Cardiac muscle cell (in vitro differentiated cells and primary cell): ENCODE measurements at regions not wholly inside any gene's neighbourhood (a gene's known extent, or its start where the extent isn't known, plus 50 kb on each side); places are given as distances from the start of the nearest gene placed in this dataset.

Experiments used
- DNase-seq, 2 donors: peaks; one replicate each; pipeline versions ENCODE4 v3.0.0 to v3.0.0-alpha.2; 2010 to 2017; ENCODE audit warnings: low read depth in 1 of 2, low spot score in 1 of 2
- H3K27ac ChIP-seq: fragments of 200-600 bp; sonication (generic); 2 replicates; pipeline ENCODE4 v1.5.1; 2016
- H3K27me3 ChIP-seq: fragments of 200-600 bp; sonication (generic); 2 replicates; pipeline ENCODE4 v1.6.0; 2016; ENCODE audit warnings: control low read depth
- H3K36me3 ChIP-seq: fragments of 200-600 bp; sonication (generic); 2 replicates; pipeline ENCODE4 v1.5.1; 2016; ENCODE audit warnings: control low read depth
- H3K4me1 ChIP-seq: fragments of 200-600 bp; sonication (generic); 2 replicates; pipeline ENCODE4 v1.8.1; 2017; ENCODE audit warnings: low read depth, mild to moderate bottlenecking, mixed run types
- H3K4me3 ChIP-seq: fragments of 200-600 bp; sonication (generic); 2 replicates; pipeline ENCODE4 v1.5.1; 2016; ENCODE audit warnings: mild to moderate bottlenecking
- H3K9me3 ChIP-seq: fragments of 200-600 bp; sonication (generic); 2 replicates; pipeline ENCODE4 v1.5.1; 2017; ENCODE audit warnings: low read depth, mild to moderate bottlenecking, control low read depth
- TF ChIP-seq, protein P1 (sequence below): IDR thresholded peaks from 2 replicates; pipeline ENCODE4 v1.5.1; 2012; ENCODE audit warnings: low read depth, mild to moderate bottlenecking, low read length

DNA sequence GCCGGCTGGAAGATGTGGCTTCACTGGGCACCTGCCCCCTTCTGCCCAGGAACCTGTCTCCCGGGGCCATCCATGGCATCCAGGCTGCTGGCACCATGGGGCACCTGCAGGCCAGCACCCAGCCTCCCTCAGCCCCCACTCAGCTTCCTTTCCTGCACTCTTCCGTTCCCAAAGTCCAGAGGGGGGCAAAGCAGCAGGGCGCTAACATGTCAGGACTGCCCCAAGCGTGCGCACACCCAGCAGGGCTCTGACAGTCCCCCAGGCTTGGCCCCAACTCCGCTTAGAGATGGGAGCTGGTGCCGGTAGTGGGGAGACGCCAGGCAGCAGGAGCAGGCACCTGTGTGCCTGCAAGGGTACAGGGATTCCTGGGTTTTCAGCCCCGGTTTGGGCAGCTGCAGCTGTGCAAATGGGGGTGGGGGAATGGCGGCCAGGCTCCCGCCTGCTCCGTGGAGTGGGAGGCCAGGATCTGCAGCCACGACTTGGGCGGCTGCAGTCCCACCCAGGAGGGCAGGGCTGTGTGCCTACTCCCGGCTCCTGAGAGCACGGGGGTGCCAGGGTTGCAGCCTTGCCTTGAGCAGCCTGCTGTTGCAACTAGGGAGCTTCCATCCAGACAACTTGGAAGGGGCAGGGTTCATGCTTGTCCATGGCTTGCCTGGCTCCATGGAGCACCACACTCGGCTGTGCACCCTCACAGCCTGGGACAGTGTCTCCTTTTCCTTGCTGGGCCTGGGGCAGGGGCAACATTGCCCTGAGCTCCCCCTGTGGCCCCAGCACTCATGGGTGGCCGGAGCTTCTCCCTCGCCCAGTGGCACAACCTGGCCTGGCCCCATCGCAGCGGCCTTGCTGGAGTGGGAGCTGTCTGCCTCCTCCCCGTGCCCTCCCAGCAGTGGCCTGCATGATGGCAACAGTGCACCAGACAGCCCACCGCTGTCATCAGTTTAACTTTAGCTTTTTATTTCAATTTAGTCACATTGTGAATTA, 561.1 kb downstream of the MTRR start:
- Histone ChIP-seq H3K36me3 (no peaks in the 10 kb centered on the region), H3K9me3 (no peaks in the 10 kb centered on the region), H3K4me3 (no peak overlapping the region), H3K27ac (no peak overlapping the region), H3K4me1 (no peaks in the 10 kb centered on the region), H3K27me3 (no peaks in the 10 kb centered on the region)
- TF ChIP-seq, protein P1, sequence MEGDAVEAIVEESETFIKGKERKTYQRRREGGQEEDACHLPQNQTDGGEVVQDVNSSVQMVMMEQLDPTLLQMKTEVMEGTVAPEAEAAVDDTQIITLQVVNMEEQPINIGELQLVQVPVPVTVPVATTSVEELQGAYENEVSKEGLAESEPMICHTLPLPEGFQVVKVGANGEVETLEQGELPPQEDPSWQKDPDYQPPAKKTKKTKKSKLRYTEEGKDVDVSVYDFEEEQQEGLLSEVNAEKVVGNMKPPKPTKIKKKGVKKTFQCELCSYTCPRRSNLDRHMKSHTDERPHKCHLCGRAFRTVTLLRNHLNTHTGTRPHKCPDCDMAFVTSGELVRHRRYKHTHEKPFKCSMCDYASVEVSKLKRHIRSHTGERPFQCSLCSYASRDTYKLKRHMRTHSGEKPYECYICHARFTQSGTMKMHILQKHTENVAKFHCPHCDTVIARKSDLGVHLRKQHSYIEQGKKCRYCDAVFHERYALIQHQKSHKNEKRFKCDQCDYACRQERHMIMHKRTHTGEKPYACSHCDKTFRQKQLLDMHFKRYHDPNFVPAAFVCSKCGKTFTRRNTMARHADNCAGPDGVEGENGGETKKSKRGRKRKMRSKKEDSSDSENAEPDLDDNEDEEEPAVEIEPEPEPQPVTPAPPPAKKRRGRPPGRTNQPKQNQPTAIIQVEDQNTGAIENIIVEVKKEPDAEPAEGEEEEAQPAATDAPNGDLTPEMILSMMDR: no peak
- DNase-seq: no peak

DNA sequence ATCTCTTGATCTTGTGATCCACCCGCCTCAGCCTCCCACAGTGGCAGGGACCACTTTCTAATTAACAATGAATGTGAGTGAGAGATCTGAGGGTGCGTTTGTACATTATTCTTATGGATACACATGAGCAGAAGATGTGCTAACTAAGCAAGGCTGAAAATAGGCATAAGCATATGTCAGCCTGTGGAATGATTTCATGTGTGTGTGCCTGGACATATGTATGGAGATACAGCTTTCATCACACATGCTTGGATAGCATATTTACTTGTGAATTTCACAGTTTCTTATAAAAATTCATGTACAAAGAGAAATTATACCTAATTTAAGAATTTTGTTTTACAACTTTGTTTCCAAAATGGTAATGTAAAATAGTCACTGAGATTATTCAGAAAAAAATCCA, 565.6 kb downstream of the MTRR start:
- Histone ChIP-seq H3K4me3 (no peak overlapping the region), H3K27me3 (no peaks in the 10 kb centered on the region), H3K4me1 (no peaks in the 10 kb centered on the region), H3K9me3 (no peaks in the 10 kb centered on the region), H3K27ac (no peak overlapping the region), H3K36me3 (no peaks in the 10 kb centered on the region)
- TF ChIP-seq, protein P1: no peak
- no peak for DNase-seq

DNA sequence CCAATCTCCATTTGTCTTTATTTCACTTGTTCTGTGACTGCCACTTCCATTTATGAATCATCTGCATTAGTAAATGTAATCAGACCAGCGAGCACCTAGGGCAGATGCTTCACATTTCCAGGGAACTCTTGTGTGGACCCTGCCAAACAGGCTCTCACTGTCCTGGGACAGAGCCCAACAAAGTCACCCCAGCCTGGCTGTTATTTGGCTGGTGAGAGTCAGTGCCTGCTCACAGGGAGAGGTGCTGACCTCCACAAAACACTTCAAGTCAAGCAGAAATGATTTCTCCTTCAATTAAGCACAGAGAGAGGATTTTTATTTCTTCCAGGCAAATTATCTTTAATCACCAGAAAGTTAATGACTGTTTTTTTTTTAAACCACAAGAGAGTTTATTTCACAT, 568.0 kb downstream of the MTRR start:
- no peak for DNase-seq
- Histone ChIP-seq H3K36me3 (no peaks in the 10 kb centered on the region), H3K27me3 (no peaks in the 10 kb centered on the region), H3K27ac (no peak overlapping the region), H3K4me3 (no peak overlapping the region), H3K4me1 (no peaks in the 10 kb centered on the region), H3K9me3 (no peaks in the 10 kb centered on the region)
- TF ChIP-seq, protein P1: no peak

DNA sequence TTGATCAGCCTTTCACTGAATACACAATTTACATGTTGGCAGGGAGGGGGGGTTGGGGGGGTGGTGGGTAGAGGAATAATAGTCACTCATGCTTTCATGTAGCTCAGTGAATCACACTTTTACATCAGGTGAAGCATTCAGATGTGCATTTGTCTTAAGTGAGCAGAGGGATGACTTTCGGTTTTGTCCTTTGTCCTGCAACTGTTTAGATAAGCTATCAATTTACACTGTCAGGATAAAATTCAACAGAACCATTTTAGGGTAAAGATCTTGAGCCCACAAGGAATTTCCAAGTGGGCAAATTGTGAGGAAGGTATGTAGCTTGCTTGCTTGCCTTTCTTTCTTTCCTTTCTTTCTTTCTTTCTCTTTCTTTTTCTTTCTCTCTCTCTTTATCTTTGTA, 576.2 kb downstream of the MTRR start:
- no peaks in the 10 kb centered on the region for H3K27me3 ChIP-seq
- no peak for DNase-seq
- no peaks in the 10 kb centered on the region for H3K4me1 ChIP-seq
- TF ChIP-seq, protein P1: no peak
- no peak overlapping the region for H3K4me3 ChIP-seq
- no peaks in the 10 kb centered on the region for H3K36me3 ChIP-seq
- no peak overlapping the region for H3K27ac ChIP-seq
- H3K9me3 ChIP-seq: no peaks in the 10 kb centered on the region

DNA sequence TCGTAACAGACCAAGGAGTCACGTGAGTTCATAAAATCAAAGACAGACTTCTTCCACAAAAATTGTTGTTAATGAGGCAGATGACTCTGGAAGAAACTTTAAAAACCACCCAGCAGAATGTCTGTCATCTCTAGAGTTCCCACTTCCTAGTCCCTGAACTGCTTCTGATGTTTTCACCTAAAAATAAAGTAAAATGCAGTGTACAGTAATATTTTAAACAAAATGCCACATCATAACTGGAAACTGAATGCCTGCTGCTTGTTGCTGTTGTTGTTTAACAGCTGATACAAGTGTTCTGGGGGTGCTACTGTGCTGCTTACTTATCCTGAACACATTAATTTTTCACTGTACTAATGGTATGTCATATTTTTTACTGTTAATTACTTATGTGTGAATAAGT, 577.2 kb downstream of the MTRR start:
- no peaks in the 10 kb centered on the region for H3K4me1 ChIP-seq
- no peaks in the 10 kb centered on the region for H3K36me3 ChIP-seq
- no peak for DNase-seq
- no peaks in the 10 kb centered on the region for H3K27me3 ChIP-seq
- no peak overlapping the region for H3K27ac ChIP-seq
- H3K9me3 ChIP-seq: no peaks in the 10 kb centered on the region
- H3K4me3 ChIP-seq: no peak overlapping the region
- TF ChIP-seq, protein P1: no peak
